ENCODE measurements at regions not wholly inside any gene's neighbourhood (a gene's known extent, or its start where the extent isn't known, plus 50 kb on each side); places are given as distances from the start of the nearest gene placed in this dataset.

GRCh38 chr12:59059088-59059935 lies 139.0 kb upstream of the LRIG3 start:
- TF ChIP-seq CTCF (IDR thresholded peaks at IDR 0.05): no peak
- no peak for TF ChIP-seq POLR2AphosphoS5 (IDR thresholded peaks at IDR 0.05)
- no peak for TF ChIP-seq POLR2A (IDR thresholded peaks at IDR 0.05)
- no peak for TF ChIP-seq EP300 (IDR thresholded peaks at IDR 0.05)
